HL-60 (cell line): ENCODE measurements at regions not wholly inside any gene's neighbourhood (a gene's known extent, or its start where the extent isn't known, plus 50 kb on each side); places are given as distances from the start of the nearest gene placed in this dataset.

Experiments used
- POLR2AphosphoS5 ChIP-seq: IDR thresholded peaks from 2 replicates; pipeline ENCODE4 v1.6.1; 2012; ENCODE audit warnings: low read depth
- SPI1 ChIP-seq: IDR thresholded peaks from 2 replicates; pipeline ENCODE4 v1.6.1; 2012; ENCODE audit warnings: low read depth, mild to moderate bottlenecking, borderline replicate concordance
- TF ChIP-seq, protein P1 (sequence below): IDR thresholded peaks from one replicate; pipeline ENCODE4 v1.5.1; 2011; ENCODE audit warnings: low read length, control low read depth, inconsistent platforms; ENCODE audit not compliant: insufficient read depth
- TF ChIP-seq, protein P2 (sequence below): IDR thresholded peaks from 2 replicates; pipeline ENCODE4 v1.6.1; 2012; ENCODE audit warnings: low read depth; ENCODE audit not compliant: insufficient replicate concordance

DNA sequence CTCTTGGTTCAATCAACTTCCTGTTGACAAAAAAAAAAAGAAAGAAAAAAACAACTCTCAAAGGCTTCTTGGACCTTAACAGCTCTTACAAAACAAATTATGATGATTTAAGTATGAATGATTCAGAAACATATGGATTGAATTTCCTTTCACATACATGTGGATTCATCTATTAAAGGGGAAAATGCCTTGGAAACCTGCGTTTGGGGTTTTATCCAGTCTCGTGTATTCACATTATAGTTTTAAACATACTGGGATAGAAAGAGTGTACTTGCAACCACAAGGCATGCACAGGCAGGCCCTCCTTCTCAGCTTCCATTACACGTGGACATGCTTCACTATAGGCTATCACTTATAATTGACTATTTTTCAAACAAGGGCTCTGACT is 286.7 kb downstream of the INHBA start:
- TF ChIP-seq, protein P1, sequence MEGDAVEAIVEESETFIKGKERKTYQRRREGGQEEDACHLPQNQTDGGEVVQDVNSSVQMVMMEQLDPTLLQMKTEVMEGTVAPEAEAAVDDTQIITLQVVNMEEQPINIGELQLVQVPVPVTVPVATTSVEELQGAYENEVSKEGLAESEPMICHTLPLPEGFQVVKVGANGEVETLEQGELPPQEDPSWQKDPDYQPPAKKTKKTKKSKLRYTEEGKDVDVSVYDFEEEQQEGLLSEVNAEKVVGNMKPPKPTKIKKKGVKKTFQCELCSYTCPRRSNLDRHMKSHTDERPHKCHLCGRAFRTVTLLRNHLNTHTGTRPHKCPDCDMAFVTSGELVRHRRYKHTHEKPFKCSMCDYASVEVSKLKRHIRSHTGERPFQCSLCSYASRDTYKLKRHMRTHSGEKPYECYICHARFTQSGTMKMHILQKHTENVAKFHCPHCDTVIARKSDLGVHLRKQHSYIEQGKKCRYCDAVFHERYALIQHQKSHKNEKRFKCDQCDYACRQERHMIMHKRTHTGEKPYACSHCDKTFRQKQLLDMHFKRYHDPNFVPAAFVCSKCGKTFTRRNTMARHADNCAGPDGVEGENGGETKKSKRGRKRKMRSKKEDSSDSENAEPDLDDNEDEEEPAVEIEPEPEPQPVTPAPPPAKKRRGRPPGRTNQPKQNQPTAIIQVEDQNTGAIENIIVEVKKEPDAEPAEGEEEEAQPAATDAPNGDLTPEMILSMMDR: no peak
- TF ChIP-seq POLR2AphosphoS5: no peak
- TF ChIP-seq, protein P2, sequence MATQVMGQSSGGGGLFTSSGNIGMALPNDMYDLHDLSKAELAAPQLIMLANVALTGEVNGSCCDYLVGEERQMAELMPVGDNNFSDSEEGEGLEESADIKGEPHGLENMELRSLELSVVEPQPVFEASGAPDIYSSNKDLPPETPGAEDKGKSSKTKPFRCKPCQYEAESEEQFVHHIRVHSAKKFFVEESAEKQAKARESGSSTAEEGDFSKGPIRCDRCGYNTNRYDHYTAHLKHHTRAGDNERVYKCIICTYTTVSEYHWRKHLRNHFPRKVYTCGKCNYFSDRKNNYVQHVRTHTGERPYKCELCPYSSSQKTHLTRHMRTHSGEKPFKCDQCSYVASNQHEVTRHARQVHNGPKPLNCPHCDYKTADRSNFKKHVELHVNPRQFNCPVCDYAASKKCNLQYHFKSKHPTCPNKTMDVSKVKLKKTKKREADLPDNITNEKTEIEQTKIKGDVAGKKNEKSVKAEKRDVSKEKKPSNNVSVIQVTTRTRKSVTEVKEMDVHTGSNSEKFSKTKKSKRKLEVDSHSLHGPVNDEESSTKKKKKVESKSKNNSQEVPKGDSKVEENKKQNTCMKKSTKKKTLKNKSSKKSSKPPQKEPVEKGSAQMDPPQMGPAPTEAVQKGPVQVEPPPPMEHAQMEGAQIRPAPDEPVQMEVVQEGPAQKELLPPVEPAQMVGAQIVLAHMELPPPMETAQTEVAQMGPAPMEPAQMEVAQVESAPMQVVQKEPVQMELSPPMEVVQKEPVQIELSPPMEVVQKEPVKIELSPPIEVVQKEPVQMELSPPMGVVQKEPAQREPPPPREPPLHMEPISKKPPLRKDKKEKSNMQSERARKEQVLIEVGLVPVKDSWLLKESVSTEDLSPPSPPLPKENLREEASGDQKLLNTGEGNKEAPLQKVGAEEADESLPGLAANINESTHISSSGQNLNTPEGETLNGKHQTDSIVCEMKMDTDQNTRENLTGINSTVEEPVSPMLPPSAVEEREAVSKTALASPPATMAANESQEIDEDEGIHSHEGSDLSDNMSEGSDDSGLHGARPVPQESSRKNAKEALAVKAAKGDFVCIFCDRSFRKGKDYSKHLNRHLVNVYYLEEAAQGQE: no peak
- no peak for TF ChIP-seq SPI1
